ENCODE measurements at regions not wholly inside any gene's neighbourhood (a gene's known extent, or its start where the extent isn't known, plus 50 kb on each side); places are given as distances from the start of the nearest gene placed in this dataset.

DNA sequence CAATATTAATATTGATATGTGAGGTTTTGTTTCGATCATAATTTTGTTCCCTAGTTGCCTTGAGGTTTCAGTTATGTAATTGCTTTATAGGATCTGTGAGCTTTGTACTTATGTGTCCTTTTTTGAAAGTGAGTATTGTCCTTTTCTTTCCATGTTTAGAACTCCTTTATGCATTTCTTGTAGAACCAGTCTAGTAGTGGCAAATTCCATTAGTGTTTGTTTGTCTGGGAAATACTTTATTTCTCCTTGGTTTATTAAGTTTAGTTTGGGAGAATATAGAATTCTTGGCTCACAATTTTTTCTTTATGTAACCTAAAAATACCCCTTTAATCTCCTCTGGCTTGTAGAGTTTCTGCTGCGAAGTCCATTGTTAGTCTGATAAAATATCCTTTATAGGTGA lies 127.5 kb upstream of the KITLG start:
- H3K27me3 ChIP-seq (ENCODE audit: control insufficient read depth, insufficient read depth, low read length), result no peaks in the 10 kb centered on the region
- DNase-seq (ENCODE audit: low read depth), result no peak
- TF ChIP-seq, protein P1, sequence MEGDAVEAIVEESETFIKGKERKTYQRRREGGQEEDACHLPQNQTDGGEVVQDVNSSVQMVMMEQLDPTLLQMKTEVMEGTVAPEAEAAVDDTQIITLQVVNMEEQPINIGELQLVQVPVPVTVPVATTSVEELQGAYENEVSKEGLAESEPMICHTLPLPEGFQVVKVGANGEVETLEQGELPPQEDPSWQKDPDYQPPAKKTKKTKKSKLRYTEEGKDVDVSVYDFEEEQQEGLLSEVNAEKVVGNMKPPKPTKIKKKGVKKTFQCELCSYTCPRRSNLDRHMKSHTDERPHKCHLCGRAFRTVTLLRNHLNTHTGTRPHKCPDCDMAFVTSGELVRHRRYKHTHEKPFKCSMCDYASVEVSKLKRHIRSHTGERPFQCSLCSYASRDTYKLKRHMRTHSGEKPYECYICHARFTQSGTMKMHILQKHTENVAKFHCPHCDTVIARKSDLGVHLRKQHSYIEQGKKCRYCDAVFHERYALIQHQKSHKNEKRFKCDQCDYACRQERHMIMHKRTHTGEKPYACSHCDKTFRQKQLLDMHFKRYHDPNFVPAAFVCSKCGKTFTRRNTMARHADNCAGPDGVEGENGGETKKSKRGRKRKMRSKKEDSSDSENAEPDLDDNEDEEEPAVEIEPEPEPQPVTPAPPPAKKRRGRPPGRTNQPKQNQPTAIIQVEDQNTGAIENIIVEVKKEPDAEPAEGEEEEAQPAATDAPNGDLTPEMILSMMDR (IDR thresholded peaks at IDR 0.05; ENCODE audit: insufficient read depth, low read length, poor library complexity, severe bottlenecking), result no peak
- H3K36me3 ChIP-seq (ENCODE audit: control insufficient read depth, insufficient read depth, low read length), result no peaks in the 10 kb centered on the region
- no peak overlapping the region for H3K4me3 ChIP-seq (ENCODE audit: low read depth, low read length)

GRCh38 chr12:88706286-88706685 lies 126.0 kb upstream of the KITLG start:
- no peak overlapping the region for H3K4me3 ChIP-seq (ENCODE audit: low read depth, low read length)
- TF ChIP-seq, protein P1 (IDR thresholded peaks at IDR 0.05; ENCODE audit: insufficient read depth, low read length, poor library complexity, severe bottlenecking), result no peak
- no peak for DNase-seq (ENCODE audit: low read depth)
- H3K27me3 ChIP-seq (ENCODE audit: control insufficient read depth, insufficient read depth, low read length), result no peaks in the 10 kb centered on the region
- no peaks in the 10 kb centered on the region for H3K36me3 ChIP-seq (ENCODE audit: control insufficient read depth, insufficient read depth, low read length)

GRCh38 chr12:88703790-88704189 lies 123.5 kb upstream of the KITLG start:
- DNase-seq (ENCODE audit: low read depth), result no peak
- no peaks in the 10 kb centered on the region for H3K36me3 ChIP-seq (ENCODE audit: control insufficient read depth, insufficient read depth, low read length)

GRCh38 chr12:88698471-88698870 lies 118.2 kb upstream of the KITLG start:
- no peaks in the 10 kb centered on the region for H3K36me3 ChIP-seq (ENCODE audit: control insufficient read depth, insufficient read depth, low read length)
- TF ChIP-seq, protein P1 (IDR thresholded peaks at IDR 0.05; ENCODE audit: insufficient read depth, low read length, poor library complexity, severe bottlenecking), result no peak
- no peak for DNase-seq (ENCODE audit: low read depth)
- no peaks in the 10 kb centered on the region for H3K27me3 ChIP-seq (ENCODE audit: control insufficient read depth, insufficient read depth, low read length)
- H3K4me3 ChIP-seq (ENCODE audit: low read depth, low read length), result no peak overlapping the region

More at GRCh38 chr12:88703790-88704189, 123.5 kb upstream of the KITLG start:
- H3K27me3 ChIP-seq (ENCODE audit: control insufficient read depth, insufficient read depth, low read length), result no peaks in the 10 kb centered on the region
- TF ChIP-seq, protein P1 (IDR thresholded peaks at IDR 0.05; ENCODE audit: insufficient read depth, low read length, poor library complexity, severe bottlenecking), result no peak
- no peak overlapping the region for H3K4me3 ChIP-seq (ENCODE audit: low read depth, low read length)

DNA sequence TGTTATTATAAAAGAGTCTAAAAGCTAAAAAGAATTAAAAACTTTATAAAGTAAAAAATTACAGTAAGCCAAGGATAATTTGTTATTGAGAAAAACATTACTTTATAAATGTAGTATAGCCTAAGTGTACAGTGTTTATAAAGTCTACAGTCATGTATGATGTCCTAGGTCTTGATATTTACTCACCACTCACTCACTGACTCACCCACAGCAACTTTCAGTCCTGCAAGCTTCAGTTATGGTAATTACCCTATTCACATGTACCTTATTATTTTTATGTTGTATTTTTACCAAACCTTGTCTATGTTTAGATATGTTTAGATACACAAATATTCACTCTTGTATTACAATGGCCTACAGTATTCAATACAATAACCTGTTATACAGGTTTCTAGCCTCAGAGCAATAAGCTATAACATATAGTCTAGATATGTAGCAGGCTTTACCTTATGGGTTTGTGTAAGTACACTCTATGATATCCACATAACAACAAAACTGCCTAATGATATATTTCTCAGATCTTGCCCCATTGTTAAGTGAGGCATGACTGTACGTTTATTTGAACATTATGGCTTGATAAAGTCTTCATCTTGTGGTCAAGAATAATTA lies 113.7 kb upstream of the KITLG start:
- no peaks in the 10 kb centered on the region for H3K27me3 ChIP-seq (ENCODE audit: control insufficient read depth, insufficient read depth, low read length)
- TF ChIP-seq, protein P1 (IDR thresholded peaks at IDR 0.05; ENCODE audit: insufficient read depth, low read length, poor library complexity, severe bottlenecking), result no peak
- no peak for DNase-seq (ENCODE audit: low read depth)
- no peaks in the 10 kb centered on the region for H3K36me3 ChIP-seq (ENCODE audit: control insufficient read depth, insufficient read depth, low read length)
- no peak overlapping the region for H3K4me3 ChIP-seq (ENCODE audit: low read depth, low read length)

GRCh38 chr12:88691811-88692210 lies 111.5 kb upstream of the KITLG start:
- Histone ChIP-seq H3K27me3 (ENCODE audit: control insufficient read depth, insufficient read depth, low read length) (no peaks in the 10 kb centered on the region), H3K36me3 (ENCODE audit: control insufficient read depth, insufficient read depth, low read length) (no peaks in the 10 kb centered on the region), H3K4me3 (ENCODE audit: low read depth, low read length) (no peak overlapping the region)
- TF ChIP-seq, protein P1 (IDR thresholded peaks at IDR 0.05; ENCODE audit: insufficient read depth, low read length, poor library complexity, severe bottlenecking), result no peak
- no peak for DNase-seq (ENCODE audit: low read depth)

All from kidney epithelial cell (primary cell).